ENCODE measurements at regions not wholly inside any gene's neighbourhood (a gene's known extent, or its start where the extent isn't known, plus 50 kb on each side); places are given as distances from the start of the nearest gene placed in this dataset.
A peak's percentile ranks its signal among the peaks of the same experiment; 100 is the strongest.
"Not testable (repeated sequence)": the region's sequence is repeated elsewhere in the genome, so short reads cannot be mapped to it uniquely, and the experiment has no call there.

DNA sequence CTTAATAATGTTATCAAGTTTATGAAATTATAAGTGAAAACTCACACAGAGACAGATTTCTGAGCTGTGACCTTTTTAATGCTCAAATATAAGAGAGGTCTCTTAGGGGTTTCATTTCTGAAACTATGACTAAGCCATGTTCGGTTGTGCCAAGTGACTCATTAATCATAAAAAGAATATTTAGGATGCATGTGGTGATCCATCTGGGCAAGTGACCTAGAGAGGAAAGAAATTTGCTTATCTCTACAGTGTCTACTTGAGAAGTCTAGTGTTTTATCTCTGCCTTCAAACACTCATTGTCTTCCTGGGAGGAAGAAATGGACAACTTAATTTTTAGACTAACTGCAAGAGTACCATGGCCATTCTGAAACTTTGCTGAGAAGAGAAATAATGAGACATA is 545.3 kb upstream of the GRID2 start:
- Histone ChIP-seq H3K4me1 (ENCODE audit: control insufficient read depth in 2 of 2, insufficient read depth in 1 of 2, low read depth in 1 of 2, low read length in 2 of 2) (no peaks in the 10 kb centered on the region), H3K23ac (ENCODE audit: low read depth, low read length, poor library complexity) (no peak overlapping the region), H2BK12ac (ENCODE audit: low read length) (no peak overlapping the region), H2BK5ac (ENCODE audit: low read length) (no peak overlapping the region), H3K18ac (ENCODE audit: low read length) (no peak overlapping the region), H2AK5ac (ENCODE audit: low read depth, low read length) (no peak overlapping the region), H2BK120ac (ENCODE audit: low read depth, low read length) (no peak overlapping the region), H4K91ac (ENCODE audit: low read depth, low read length, poor library complexity) (no peak overlapping the region), H2AFZ (ENCODE audit: low read length) (no peak overlapping the region), H4K8ac (ENCODE audit: low read depth, low read length) (no peak overlapping the region), H3K36me3 (replicated peaks in 1 of 2; ENCODE audit: control insufficient read depth in 2 of 2, insufficient read depth in 2 of 2, low read length in 2 of 2) (no peaks in the 10 kb centered on the region), H3K9me3 (replicated peaks in 1 of 2; ENCODE audit: control insufficient read depth in 2 of 2, insufficient read depth in 1 of 2, low read depth in 1 of 2, low read length in 2 of 2) (no peaks in the 10 kb centered on the region), H3K4ac (ENCODE audit: low read length) (no peak overlapping the region), H3K9ac (ENCODE audit: low read depth, low read length, poor library complexity) (no peak overlapping the region), H3K79me1 (ENCODE audit: low read depth, low read length) (no peaks in the 10 kb centered on the region), H3K14ac (ENCODE audit: low read length) (no peak overlapping the region), H2BK15ac (ENCODE audit: low read length) (no peak overlapping the region), H3K27me3 (ENCODE audit: control insufficient read depth in 3 of 3, insufficient read depth in 3 of 3, low read depth in 1 of 3, low read length in 3 of 3) (no peaks in the 10 kb centered on the region), H3K4me3 (ENCODE audit: low read length in 2 of 2) (no peak overlapping the region), H3K27ac (replicated peaks; ENCODE audit: low read length) (no peak overlapping the region), H3K4me2 (ENCODE audit: insufficient read depth, low read length, poor library complexity, severe bottlenecking) (no peak overlapping the region)
- no peak for DNase-seq (ENCODE audit: low spot score)
- no CpG with 5 or more reads among the region's 1 CpG for WGBS, 2 donors (ENCODE audit: extremely low coverage in 2 of 2, insufficient read length in 2 of 2, insufficient replicate concordance in 1 of 2)

DNA sequence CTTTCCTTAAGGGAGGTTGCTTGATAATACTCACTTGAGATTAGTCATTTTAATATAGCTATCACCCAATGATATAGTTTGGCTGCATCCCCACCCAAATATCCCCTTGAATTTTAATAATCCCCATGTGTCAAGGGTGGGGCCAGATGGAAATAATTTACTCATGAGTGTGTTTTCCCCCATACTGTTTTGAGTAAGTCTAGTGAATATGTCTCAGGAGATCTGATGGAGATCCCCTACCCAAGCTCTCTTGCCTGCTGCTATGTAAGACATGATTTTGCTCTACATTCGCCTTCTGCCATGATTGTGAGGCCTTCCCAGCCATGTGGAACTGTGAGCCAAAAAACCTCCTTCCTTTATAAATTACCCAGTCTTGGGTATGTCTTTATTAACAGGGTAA is 539.7 kb upstream of the GRID2 start:
- WGBS, 2 donors (ENCODE audit: extremely low coverage in 2 of 2, insufficient read length in 2 of 2, insufficient replicate concordance in 1 of 2), result no CpG with 5 or more reads among the region's 1 CpG
- H3K4me3 ChIP-seq (ENCODE audit: low read length in 2 of 2), result no peak overlapping the region

DNA sequence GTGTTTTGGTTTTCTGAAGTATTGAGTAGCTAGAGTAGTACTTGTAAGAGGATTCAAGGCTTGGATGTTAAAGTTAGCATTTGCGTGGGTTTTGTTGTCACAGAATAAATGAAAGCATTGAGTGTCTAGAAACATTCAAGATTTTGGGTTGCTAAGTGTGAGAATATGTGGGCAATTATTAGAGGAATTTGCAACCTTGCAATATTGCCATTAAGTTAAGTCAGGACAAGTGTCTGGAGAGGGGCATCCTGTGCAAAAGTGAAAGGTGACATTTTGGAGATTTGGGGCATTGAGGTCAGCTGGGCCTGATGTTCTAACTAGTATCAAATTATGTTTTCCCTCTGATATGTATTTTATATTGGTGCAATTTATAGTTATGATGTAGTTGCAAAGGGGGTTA is 533.9 kb upstream of the GRID2 start:
- no peak overlapping the region for H3K27ac ChIP-seq (replicated peaks; ENCODE audit: low read length)
- no peak overlapping the region for H3K4me3 ChIP-seq (ENCODE audit: low read length in 2 of 2)
- no peak overlapping the region for H4K8ac ChIP-seq (ENCODE audit: low read depth, low read length)
- H3K23ac ChIP-seq (ENCODE audit: low read depth, low read length, poor library complexity), result no peak overlapping the region
- WGBS, 2 donors (ENCODE audit: extremely low coverage in 2 of 2, insufficient read length in 2 of 2, insufficient replicate concordance in 1 of 2), result no CpG with 5 or more reads among the region's 1 CpG
- no peak overlapping the region for H3K4me2 ChIP-seq (ENCODE audit: insufficient read depth, low read length, poor library complexity, severe bottlenecking)
- no peaks in the 10 kb centered on the region for H3K79me1 ChIP-seq (ENCODE audit: low read depth, low read length)
- no peaks in the 10 kb centered on the region for H3K9me3 ChIP-seq (replicated peaks in 1 of 2; ENCODE audit: control insufficient read depth in 2 of 2, insufficient read depth in 1 of 2, low read depth in 1 of 2, low read length in 2 of 2)
- H3K36me3 ChIP-seq (replicated peaks in 1 of 2; ENCODE audit: control insufficient read depth in 2 of 2, insufficient read depth in 2 of 2, low read length in 2 of 2), result no peaks in the 10 kb centered on the region
- no peak overlapping the region for H4K91ac ChIP-seq (ENCODE audit: low read depth, low read length, poor library complexity)
- no peak overlapping the region for H2BK120ac ChIP-seq (ENCODE audit: low read depth, low read length)
- no peak overlapping the region for H2BK15ac ChIP-seq (ENCODE audit: low read length)
- no peak overlapping the region for H2BK5ac ChIP-seq (ENCODE audit: low read length)
- DNase-seq (ENCODE audit: low spot score), result no peak
- no peaks in the 10 kb centered on the region for H3K27me3 ChIP-seq (ENCODE audit: control insufficient read depth in 3 of 3, insufficient read depth in 3 of 3, low read depth in 1 of 3, low read length in 3 of 3)
- H3K14ac ChIP-seq (ENCODE audit: low read length), result no peak overlapping the region
- H2AK5ac ChIP-seq (ENCODE audit: low read depth, low read length), result no peak overlapping the region
- no peak overlapping the region for H2AFZ ChIP-seq (ENCODE audit: low read length)
- no peaks in the 10 kb centered on the region for H3K4me1 ChIP-seq (ENCODE audit: control insufficient read depth in 2 of 2, insufficient read depth in 1 of 2, low read depth in 1 of 2, low read length in 2 of 2)
- H3K9ac ChIP-seq (ENCODE audit: low read depth, low read length, poor library complexity), result no peak overlapping the region
- H2BK12ac ChIP-seq (ENCODE audit: low read length), result no peak overlapping the region
- no peak overlapping the region for H3K4ac ChIP-seq (ENCODE audit: low read length)
- H3K18ac ChIP-seq (ENCODE audit: low read length), result no peak overlapping the region

More for the DNA sequence above, 539.7 kb upstream of the GRID2 start:
- H2BK5ac ChIP-seq (ENCODE audit: low read length), result no peak overlapping the region
- H3K14ac ChIP-seq (ENCODE audit: low read length), result no peak overlapping the region
- no peak overlapping the region for H2BK12ac ChIP-seq (ENCODE audit: low read length)
- no peaks in the 10 kb centered on the region for H3K79me1 ChIP-seq (ENCODE audit: low read depth, low read length)
- DNase-seq (ENCODE audit: low spot score), result no peak
- H2AK5ac ChIP-seq (ENCODE audit: low read depth, low read length), result no peak overlapping the region
- H3K4me2 ChIP-seq (ENCODE audit: insufficient read depth, low read length, poor library complexity, severe bottlenecking), result no peak overlapping the region
- no peak overlapping the region for H3K27ac ChIP-seq (replicated peaks; ENCODE audit: low read length)
- no peak overlapping the region for H3K18ac ChIP-seq (ENCODE audit: low read length)
- no peak overlapping the region for H4K91ac ChIP-seq (ENCODE audit: low read depth, low read length, poor library complexity)
- no peak overlapping the region for H2BK120ac ChIP-seq (ENCODE audit: low read depth, low read length)
- H3K27me3 ChIP-seq (ENCODE audit: control insufficient read depth in 3 of 3, insufficient read depth in 3 of 3, low read depth in 1 of 3, low read length in 3 of 3), result no peaks in the 10 kb centered on the region
- H3K9me3 ChIP-seq (replicated peaks in 1 of 2; ENCODE audit: control insufficient read depth in 2 of 2, insufficient read depth in 1 of 2, low read depth in 1 of 2, low read length in 2 of 2), result no peaks in the 10 kb centered on the region
- no peaks in the 10 kb centered on the region for H3K36me3 ChIP-seq (replicated peaks in 1 of 2; ENCODE audit: control insufficient read depth in 2 of 2, insufficient read depth in 2 of 2, low read length in 2 of 2)
- H3K23ac ChIP-seq (ENCODE audit: low read depth, low read length, poor library complexity), result no peak overlapping the region
- H3K9ac ChIP-seq (ENCODE audit: low read depth, low read length, poor library complexity), result no peak overlapping the region
- H2AFZ ChIP-seq (ENCODE audit: low read length), result no peak overlapping the region
- no peak overlapping the region for H4K8ac ChIP-seq (ENCODE audit: low read depth, low read length)
- no peaks in the 10 kb centered on the region for H3K4me1 ChIP-seq (ENCODE audit: control insufficient read depth in 2 of 2, insufficient read depth in 1 of 2, low read depth in 1 of 2, low read length in 2 of 2)
- H2BK15ac ChIP-seq (ENCODE audit: low read length), result no peak overlapping the region
- H3K4ac ChIP-seq (ENCODE audit: low read length), result no peak overlapping the region

DNA sequence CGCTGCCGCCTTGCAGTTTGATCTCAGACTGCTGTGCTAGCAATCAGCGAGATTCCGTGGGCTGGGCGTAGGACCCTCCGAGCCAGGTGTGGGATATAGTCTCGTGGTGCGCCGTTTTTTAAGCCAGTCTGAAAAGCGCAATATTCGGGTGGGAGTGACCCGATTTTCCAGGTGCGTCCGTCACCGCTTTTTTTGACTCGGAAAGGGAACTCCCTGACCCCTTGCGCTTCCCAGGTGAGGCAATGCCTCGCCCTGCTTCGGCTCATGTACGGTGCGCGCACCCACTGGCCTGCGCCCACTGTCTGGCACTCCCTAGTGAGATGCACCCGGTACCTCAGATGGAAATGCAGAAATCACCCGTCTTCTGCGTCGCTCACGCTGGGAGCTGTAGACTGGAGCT is 512.1 kb upstream of the GRID2 start:
- H3K9ac ChIP-seq (ENCODE audit: low read depth, low read length, poor library complexity); H3K79me1 ChIP-seq (ENCODE audit: low read depth, low read length); H3K4me2 ChIP-seq (ENCODE audit: insufficient read depth, low read length, poor library complexity, severe bottlenecking); H4K91ac ChIP-seq (ENCODE audit: low read depth, low read length, poor library complexity); H3K36me3 ChIP-seq (replicated peaks in 1 of 2; ENCODE audit: control insufficient read depth in 2 of 2, insufficient read depth in 2 of 2, low read length in 2 of 2); H3K27me3 ChIP-seq (ENCODE audit: control insufficient read depth in 3 of 3, insufficient read depth in 3 of 3, low read depth in 1 of 3, low read length in 3 of 3); H2BK15ac ChIP-seq (ENCODE audit: low read length); DNase-seq (ENCODE audit: low spot score); H4K8ac ChIP-seq (ENCODE audit: low read depth, low read length); H2BK12ac ChIP-seq (ENCODE audit: low read length); H3K18ac ChIP-seq (ENCODE audit: low read length); H2BK5ac ChIP-seq (ENCODE audit: low read length); H2AK5ac ChIP-seq (ENCODE audit: low read depth, low read length); H3K27ac ChIP-seq (replicated peaks; ENCODE audit: low read length); H2BK120ac ChIP-seq (ENCODE audit: low read depth, low read length); H3K14ac ChIP-seq (ENCODE audit: low read length); H3K23ac ChIP-seq (ENCODE audit: low read depth, low read length, poor library complexity); H3K4me1 ChIP-seq (ENCODE audit: control insufficient read depth in 2 of 2, insufficient read depth in 1 of 2, low read depth in 1 of 2, low read length in 2 of 2); H3K4ac ChIP-seq (ENCODE audit: low read length); H3K9me3 ChIP-seq (replicated peaks in 1 of 2; ENCODE audit: control insufficient read depth in 2 of 2, insufficient read depth in 1 of 2, low read depth in 1 of 2, low read length in 2 of 2): not testable (repeated sequence)
- Histone ChIP-seq H3K4me3 (ENCODE audit: low read length in 2 of 2) (peak overlapping the region; percentile 40 to 74), H2AFZ (ENCODE audit: low read length) (peak overlapping the region; percentile 73)
- no CpG with 5 or more reads among the region's 28 CpGs for WGBS, 2 donors (ENCODE audit: extremely low coverage in 2 of 2, insufficient read length in 2 of 2, insufficient replicate concordance in 1 of 2)

Data from neuronal stem cell (in vitro differentiated cells).